ENCODE measurements at regions not wholly inside any gene's neighbourhood (a gene's known extent, or its start where the extent isn't known, plus 50 kb on each side); places are given as distances from the start of the nearest gene placed in this dataset.

DNA sequence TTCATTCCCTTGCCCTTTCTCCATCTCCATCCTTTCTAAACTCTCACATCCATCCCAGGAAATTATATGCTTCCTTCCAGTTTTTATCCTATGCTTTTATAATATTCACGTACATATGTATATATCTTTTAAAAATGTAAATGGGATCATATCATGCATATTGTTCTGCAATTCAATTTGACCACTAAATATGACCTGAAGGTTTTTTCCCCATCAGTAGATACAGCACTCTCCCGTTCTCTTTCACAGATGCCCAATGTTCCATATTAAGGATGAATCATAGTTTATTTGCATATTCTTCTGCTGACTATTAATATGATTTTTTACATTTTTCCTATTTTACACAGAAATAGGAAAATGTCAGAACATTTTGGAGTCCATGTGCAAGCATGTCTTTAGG, 213.3 kb upstream of the PARD3B start:
- H3K9me2 ChIP-seq (replicated peaks; ENCODE audit: control insufficient read depth, low read length), result no peaks in the 10 kb centered on the region
- H3K4me2 ChIP-seq (ENCODE audit: low read length), result no peak overlapping the region
- no peaks in the 10 kb centered on the region for H3K4me1 ChIP-seq (ENCODE audit: control insufficient read depth, low read length)
- no peaks in the 10 kb centered on the region for H4K20me1 ChIP-seq (ENCODE audit: control insufficient read depth, insufficient read depth, low read depth, low read length)
- TF ChIP-seq, protein P1, sequence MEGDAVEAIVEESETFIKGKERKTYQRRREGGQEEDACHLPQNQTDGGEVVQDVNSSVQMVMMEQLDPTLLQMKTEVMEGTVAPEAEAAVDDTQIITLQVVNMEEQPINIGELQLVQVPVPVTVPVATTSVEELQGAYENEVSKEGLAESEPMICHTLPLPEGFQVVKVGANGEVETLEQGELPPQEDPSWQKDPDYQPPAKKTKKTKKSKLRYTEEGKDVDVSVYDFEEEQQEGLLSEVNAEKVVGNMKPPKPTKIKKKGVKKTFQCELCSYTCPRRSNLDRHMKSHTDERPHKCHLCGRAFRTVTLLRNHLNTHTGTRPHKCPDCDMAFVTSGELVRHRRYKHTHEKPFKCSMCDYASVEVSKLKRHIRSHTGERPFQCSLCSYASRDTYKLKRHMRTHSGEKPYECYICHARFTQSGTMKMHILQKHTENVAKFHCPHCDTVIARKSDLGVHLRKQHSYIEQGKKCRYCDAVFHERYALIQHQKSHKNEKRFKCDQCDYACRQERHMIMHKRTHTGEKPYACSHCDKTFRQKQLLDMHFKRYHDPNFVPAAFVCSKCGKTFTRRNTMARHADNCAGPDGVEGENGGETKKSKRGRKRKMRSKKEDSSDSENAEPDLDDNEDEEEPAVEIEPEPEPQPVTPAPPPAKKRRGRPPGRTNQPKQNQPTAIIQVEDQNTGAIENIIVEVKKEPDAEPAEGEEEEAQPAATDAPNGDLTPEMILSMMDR (IDR thresholded peaks at IDR 0.05; ENCODE audit: low read depth, low read length, poor library complexity, severe bottlenecking), result no peak
- no peak for TF ChIP-seq EZH2phosphoT487 (IDR thresholded peaks at IDR 0.05; ENCODE audit: borderline replicate concordance, low read length)
- H3K79me2 ChIP-seq (ENCODE audit: control insufficient read depth, low read length), result no peaks in the 10 kb centered on the region
- H3K27ac ChIP-seq (ENCODE audit: low read depth, low read length), result no peak overlapping the region
- no peaks in the 10 kb centered on the region for H3K27me3 ChIP-seq (ENCODE audit: control insufficient read depth, low read length)
- no peak overlapping the region for H3K4me3 ChIP-seq (ENCODE audit: low read length)
- H3K36me3 ChIP-seq (ENCODE audit: control insufficient read depth, low read length), result no peaks in the 10 kb centered on the region
- no peaks in the 10 kb centered on the region for H3K9me3 ChIP-seq (ENCODE audit: control insufficient read depth, insufficient read depth, low read length)
- no peaks in the 10 kb centered on the region for H3F3A ChIP-seq (ENCODE audit: control insufficient read depth, insufficient read depth)

DNA sequence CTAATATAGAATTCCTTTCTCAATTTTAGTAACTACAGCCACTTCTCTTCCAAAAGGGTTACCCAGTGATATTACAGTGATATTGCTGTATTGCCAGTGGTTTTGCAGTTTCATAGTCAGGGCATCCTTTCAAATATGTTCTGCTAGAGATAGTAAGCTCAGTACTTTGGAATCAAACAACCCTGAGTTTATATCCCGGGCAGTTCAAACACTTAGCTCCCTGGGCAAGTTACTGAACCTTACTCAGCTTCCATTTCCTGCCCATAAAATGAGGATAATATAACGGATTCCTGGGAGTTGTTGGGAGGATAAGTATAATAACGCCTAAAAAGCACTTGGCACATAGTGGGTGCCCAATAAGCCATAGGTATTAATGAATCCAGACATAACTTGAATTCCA, 212.6 kb upstream of the PARD3B start:
- no peaks in the 10 kb centered on the region for H4K20me1 ChIP-seq (ENCODE audit: control insufficient read depth, insufficient read depth, low read depth, low read length)
- no peaks in the 10 kb centered on the region for H3K36me3 ChIP-seq (ENCODE audit: control insufficient read depth, low read length)
- H3K27me3 ChIP-seq (ENCODE audit: control insufficient read depth, low read length), result no peaks in the 10 kb centered on the region
- no peak overlapping the region for H3K4me3 ChIP-seq (ENCODE audit: low read length)
- no peaks in the 10 kb centered on the region for H3K79me2 ChIP-seq (ENCODE audit: control insufficient read depth, low read length)
- no peaks in the 10 kb centered on the region for H3K9me2 ChIP-seq (replicated peaks; ENCODE audit: control insufficient read depth, low read length)
- H3K4me2 ChIP-seq (ENCODE audit: low read length), result no peak overlapping the region
- no peak for TF ChIP-seq EZH2phosphoT487 (IDR thresholded peaks at IDR 0.05; ENCODE audit: borderline replicate concordance, low read length)
- TF ChIP-seq, protein P1 (IDR thresholded peaks at IDR 0.05; ENCODE audit: low read depth, low read length, poor library complexity, severe bottlenecking), result no peak
- no peak overlapping the region for H3K27ac ChIP-seq (ENCODE audit: low read depth, low read length)
- H3K9me3 ChIP-seq (ENCODE audit: control insufficient read depth, insufficient read depth, low read length), result no peaks in the 10 kb centered on the region
- no peaks in the 10 kb centered on the region for H3K4me1 ChIP-seq (ENCODE audit: control insufficient read depth, low read length)
- H3F3A ChIP-seq (ENCODE audit: control insufficient read depth, insufficient read depth), result no peaks in the 10 kb centered on the region

DNA sequence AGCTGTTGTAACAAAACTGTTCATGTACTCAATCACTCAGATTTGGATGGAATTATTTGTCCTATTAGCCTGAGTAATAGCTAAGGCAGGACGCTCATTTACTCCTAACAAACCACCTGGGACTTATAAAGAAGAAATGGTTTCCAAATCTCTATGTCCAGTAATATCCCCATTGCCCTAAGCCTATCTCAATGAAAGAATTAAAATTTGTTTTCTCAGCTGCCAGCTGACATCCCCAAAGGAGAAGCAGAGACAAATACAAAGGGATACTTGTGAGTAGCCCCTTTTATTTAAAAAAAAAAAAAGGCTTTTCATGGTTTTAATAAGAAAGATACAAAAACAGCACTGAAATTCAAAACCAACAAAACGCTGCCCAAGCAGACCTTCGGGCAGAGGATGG, 211.4 kb upstream of the PARD3B start:
- no peak overlapping the region for H3K4me2 ChIP-seq (ENCODE audit: low read length)
- no peak overlapping the region for H3K4me3 ChIP-seq (ENCODE audit: low read length)
- no peaks in the 10 kb centered on the region for H4K20me1 ChIP-seq (ENCODE audit: control insufficient read depth, insufficient read depth, low read depth, low read length)
- H3K9me2 ChIP-seq (replicated peaks; ENCODE audit: control insufficient read depth, low read length), result no peaks in the 10 kb centered on the region
- no peaks in the 10 kb centered on the region for H3K79me2 ChIP-seq (ENCODE audit: control insufficient read depth, low read length)
- H3K27me3 ChIP-seq (ENCODE audit: control insufficient read depth, low read length), result no peaks in the 10 kb centered on the region
- no peaks in the 10 kb centered on the region for H3K36me3 ChIP-seq (ENCODE audit: control insufficient read depth, low read length)
- no peak for TF ChIP-seq EZH2phosphoT487 (IDR thresholded peaks at IDR 0.05; ENCODE audit: borderline replicate concordance, low read length)
- TF ChIP-seq, protein P1 (IDR thresholded peaks at IDR 0.05; ENCODE audit: low read depth, low read length, poor library complexity, severe bottlenecking), result no peak
- H3F3A ChIP-seq (ENCODE audit: control insufficient read depth, insufficient read depth), result no peaks in the 10 kb centered on the region
- H3K9me3 ChIP-seq (ENCODE audit: control insufficient read depth, insufficient read depth, low read length), result no peaks in the 10 kb centered on the region
- H3K27ac ChIP-seq (ENCODE audit: low read depth, low read length), result no peak overlapping the region
- no peaks in the 10 kb centered on the region for H3K4me1 ChIP-seq (ENCODE audit: control insufficient read depth, low read length)

All from DOHH2 (cell line).